Neural crest cell (in vitro differentiated cells): ENCODE measurements at regions not wholly inside any gene's neighbourhood (a gene's known extent, or its start where the extent isn't known, plus 50 kb on each side); places are given as distances from the start of the nearest gene placed in this dataset.

Experiments
- DNase-seq: peaks from one replicate; pipeline ENCODE4 v3.0.0; 2021; ENCODE audit warnings: low read depth, mixed read lengths, low spot score
- H3K27ac Mint-ChIP-seq: one replicate; pipeline ENCODE4 v1.8.0; 2021; ENCODE audit warnings: mild to moderate bottlenecking, mixed read lengths; ENCODE audit not compliant: unreplicated experiment
- H3K27me3 Mint-ChIP-seq: 2 replicates; pipeline ENCODE4 v1.8.0; 2021; ENCODE audit warnings: low read depth, mild to moderate bottlenecking, mixed read lengths
- H3K36me3 Mint-ChIP-seq: 2 replicates; pipeline ENCODE4 v1.8.0; 2021; ENCODE audit warnings: low read depth, mild to moderate bottlenecking, mixed read lengths
- H3K4me1 Mint-ChIP-seq: 2 replicates; pipeline ENCODE4 v1.8.0; 2021; ENCODE audit warnings: mixed read lengths
- H3K4me3 Mint-ChIP-seq: one replicate; pipeline ENCODE4 v1.8.0; 2021; ENCODE audit warnings: mild to moderate bottlenecking, mixed read lengths
- H3K9me3 Mint-ChIP-seq: 2 replicates; pipeline ENCODE4 v1.8.0; 2021; ENCODE audit warnings: mixed read lengths
- CTCF ChIP-seq: fragments of 200-600 bp; sonication (generic); conservative IDR thresholded peaks from 2 replicates; pipeline ENCODE4 v1.5.0; 2021; ENCODE audit warnings: antibody characterized with exemption, mild to moderate bottlenecking

DNA sequence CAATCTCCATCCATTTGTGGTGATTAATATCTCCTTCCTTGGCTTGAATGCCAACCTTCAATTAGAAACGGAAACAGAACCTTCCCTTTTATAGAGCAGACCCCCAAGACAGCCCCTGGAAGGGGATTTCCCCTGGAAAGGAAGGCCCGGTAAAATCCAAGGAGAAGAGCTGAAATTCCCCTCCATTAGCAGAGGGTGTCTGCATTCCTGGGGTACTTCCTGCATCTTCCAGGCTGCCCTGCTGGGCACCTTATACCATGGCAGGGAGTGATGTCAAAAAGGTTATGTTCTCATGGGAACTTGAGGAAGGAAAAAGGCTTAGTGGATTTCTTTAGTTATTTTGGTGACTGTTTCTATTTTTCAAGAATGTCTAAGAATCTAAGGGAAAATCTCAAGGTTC is 116.7 kb upstream of the NEO1 start:
- H3K27ac Mint-ChIP-seq, result no peak overlapping the region
- no peaks in the 10 kb centered on the region for H3K36me3 Mint-ChIP-seq
- H3K27me3 Mint-ChIP-seq, result peaks cover 8% of the 10 kb centered on the region
- no peak for TF ChIP-seq CTCF
- no peak overlapping the region for H3K4me3 Mint-ChIP-seq
- no peak for DNase-seq
- H3K4me1 Mint-ChIP-seq, result no peaks in the 10 kb centered on the region
- peaks cover 2% of the 10 kb centered on the region for H3K9me3 Mint-ChIP-seq

DNA sequence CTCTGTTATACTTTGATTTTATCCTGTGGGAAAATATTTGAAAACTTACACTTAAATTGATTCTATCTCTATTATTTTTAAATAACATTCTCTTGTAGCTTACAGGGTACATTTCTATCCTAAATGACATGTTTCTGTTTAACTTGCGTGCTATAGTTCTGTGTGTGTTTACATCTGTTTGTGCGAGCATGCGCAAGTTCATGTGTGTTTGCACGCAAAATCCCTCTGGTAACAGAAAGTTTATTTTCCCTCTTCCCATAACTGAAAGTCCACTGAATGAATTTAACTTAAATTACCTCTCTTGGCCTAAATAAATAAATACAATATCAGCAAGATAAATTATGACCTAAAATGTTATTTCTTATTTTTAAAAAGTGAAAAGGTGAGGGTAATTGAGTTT is 117.3 kb upstream of the NEO1 start:
- H3K27ac Mint-ChIP-seq, result no peak overlapping the region

GRCh38 chr15:72933976-72934375 is 118.3 kb upstream of the NEO1 start:
- no peak for TF ChIP-seq CTCF
- no peak overlapping the region for H3K4me3 Mint-ChIP-seq
- no peaks in the 10 kb centered on the region for H3K36me3 Mint-ChIP-seq
- H3K27ac Mint-ChIP-seq, result no peak overlapping the region
- no peak for DNase-seq
- H3K27me3 Mint-ChIP-seq, result peaks cover 17% of the 10 kb centered on the region
- peaks cover 2% of the 10 kb centered on the region for H3K9me3 Mint-ChIP-seq
- no peaks in the 10 kb centered on the region for H3K4me1 Mint-ChIP-seq

More for the DNA sequence above, 117.3 kb upstream of the NEO1 start:
- Mint-ChIP-seq H3K27me3 (peaks cover 14% of the 10 kb centered on the region), H3K4me1 (no peaks in the 10 kb centered on the region), H3K9me3 (peaks cover 2% of the 10 kb centered on the region), H3K36me3 (no peaks in the 10 kb centered on the region), H3K4me3 (no peak overlapping the region)
- DNase-seq, result no peak
- no peak for TF ChIP-seq CTCF

GRCh38 chr15:72932472-72932871 is 119.8 kb upstream of the NEO1 start:
- no peaks in the 10 kb centered on the region for H3K4me1 Mint-ChIP-seq
- peaks cover 32% of the 10 kb centered on the region for H3K27me3 Mint-ChIP-seq
- no peaks in the 10 kb centered on the region for H3K36me3 Mint-ChIP-seq
- TF ChIP-seq CTCF, result no peak
- H3K4me3 Mint-ChIP-seq, result no peak overlapping the region
- H3K9me3 Mint-ChIP-seq, result peaks cover 6% of the 10 kb centered on the region
- DNase-seq, result no peak
- H3K27ac Mint-ChIP-seq, result no peak overlapping the region

DNA sequence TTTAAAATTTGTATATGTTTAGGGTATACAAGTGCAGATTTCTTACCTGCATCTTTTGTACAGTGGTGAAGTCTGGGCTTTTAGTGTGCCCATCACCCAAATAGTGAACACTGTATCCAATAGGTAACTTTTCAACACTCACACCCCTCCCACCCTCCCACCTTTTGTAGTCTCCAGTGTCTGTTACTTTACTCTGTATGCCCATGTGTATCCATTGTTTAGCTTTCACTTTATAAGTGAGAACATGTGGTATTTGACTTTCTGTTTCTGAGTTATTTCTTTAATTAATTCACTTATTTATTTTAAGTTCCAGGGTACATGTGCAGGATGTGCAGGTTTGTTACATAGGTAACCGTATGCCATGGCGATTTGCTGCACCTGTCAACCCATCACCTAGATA is 124.8 kb upstream of the NEO1 start:
- no peak overlapping the region for H3K27ac Mint-ChIP-seq
- no peaks in the 10 kb centered on the region for H3K36me3 Mint-ChIP-seq
- H3K4me1 Mint-ChIP-seq, result no peaks in the 10 kb centered on the region
- H3K27me3 Mint-ChIP-seq, result peaks cover 41% of the 10 kb centered on the region
- H3K4me3 Mint-ChIP-seq, result no peak overlapping the region
- TF ChIP-seq CTCF, result no peak
- peaks cover 6% of the 10 kb centered on the region for H3K9me3 Mint-ChIP-seq
- DNase-seq, result no peak

GRCh38 chr15:72925661-72926060 is 126.6 kb upstream of the NEO1 start:
- Mint-ChIP-seq H3K4me1 (no peaks in the 10 kb centered on the region), H3K27me3 (peaks cover 36% of the 10 kb centered on the region), H3K36me3 (no peaks in the 10 kb centered on the region), H3K27ac (no peak overlapping the region), H3K4me3 (no peak overlapping the region), H3K9me3 (peaks cover 4% of the 10 kb centered on the region)
- no peak for DNase-seq
- no peak for TF ChIP-seq CTCF
